K562 (cell line): ENCODE measurements at regions not wholly inside any gene's neighbourhood (a gene's known extent, or its start where the extent isn't known, plus 50 kb on each side); places are given as distances from the start of the nearest gene placed in this dataset.
A peak's percentile ranks its signal among the peaks of the same experiment; 100 is the strongest.

Experiments used
- ATAC-seq: fragments of 200-7000 bp; cut with Tn5 transposase; 3 replicates; pipeline ENCODE4 v1.9.1; 2020; ENCODE audit warnings: moderate library complexity
- BruUV-seq: library from RNA; stranded (reverse); fragments of 400-500 nt; replicated peaks from 2 replicates; lab custom pipeline; 2021; lab: Mats Ljungman, UMichigan
- CTCF ChIA-PET: fragments of 300-600 bp; formaldehyde crosslinking; extraction: SDS; loops from one replicate; lab custom pipeline; 2021; ENCODE audit warnings: low intra/inter-chr PET ratio; lab: Yijun Ruan, JAX
- POLR2A ChIA-PET: fragments of 300-600, 350-650 bp; sonication (Branson Sonifier 250); formaldehyde crosslinking; extraction: SDS; loops from one replicate; lab custom pipeline; 2021; ENCODE audit warnings: antibody characterized with exemption, inconsistent platforms; lab: Yijun Ruan, JAX
- DNase-seq, 4 experiments: peaks; one replicate each; pipeline versions ENCODE4 v3.0.0 to v3.0.0-alpha.2; 2011 to 2018; ENCODE audit warnings: low spot score in 3 of 4, mixed read lengths in 3 of 4; ENCODE audit errors: extremely low read depth in 1 of 4
- FAIRE-seq: peaks from 2 replicates; lab custom pipeline; 2011; peaks lifted over from hg19 to GRCh38; lab: Jason Lieb, UNC
- H2AFZ ChIP-seq: 2 replicates; pipeline ENCODE4 v1.6.0; 2011; ENCODE audit warnings: low read depth, low read length, control low read depth, inconsistent platforms
- H3K27ac ChIP-seq: fragments of 200-600 bp; 3 replicates; pipeline ENCODE4 v1.8.0; 2011; ENCODE audit warnings: low read depth, mild to moderate bottlenecking, control low read depth, inconsistent platforms, low read length, moderate library complexity, mixed read lengths; ENCODE audit errors: extremely low read depth
- H3K27me3 ChIP-seq, 2 experiments: fragments of 300-600 bp in 1 of 2; 2 replicates in 1 of 2; 3 replicates in 1 of 2; pipeline versions ENCODE4 v1.6.0 to v1.8.0; 2011; ENCODE audit warnings: inconsistent platforms in 2 of 2, low read length in 2 of 2, mild to moderate bottlenecking in 1 of 2, mixed read lengths in 1 of 2, moderate library complexity in 1 of 2; ENCODE audit not compliant: control insufficient read depth in 2 of 2, insufficient read depth in 2 of 2
- H3K36me3 ChIP-seq: fragments of 300-600 bp; 3 replicates; pipeline ENCODE4 v1.8.0; 2011; ENCODE audit warnings: mild to moderate bottlenecking, low read length, inconsistent platforms; ENCODE audit not compliant: control insufficient read depth, insufficient read depth
- H3K4me1 ChIP-seq, 2 experiments: fragments of 200-600 bp in 1 of 2; replicated peaks in 1 of 2; 2 replicates in 1 of 2; 3 replicates in 1 of 2; pipeline versions ENCODE4 v1.5.1 to v1.8.0; 2011; ENCODE audit warnings: inconsistent platforms in 2 of 2, low read length in 2 of 2, mild to moderate bottlenecking in 1 of 2, mixed read lengths in 1 of 2, moderate library complexity in 1 of 2; ENCODE audit not compliant: control insufficient read depth in 2 of 2, insufficient read depth in 2 of 2
- H3K4me2 ChIP-seq: 2 replicates; pipeline ENCODE4 v1.6.1; 2011; ENCODE audit warnings: low read length, control low read depth, inconsistent platforms, mixed read lengths; ENCODE audit not compliant: insufficient read depth
- H3K4me3 ChIP-seq: fragments of 200-600 bp; sonication (generic), shearing (Covaris generic); 2 replicates; pipeline ENCODE4 v1.5.1; 2016; ENCODE audit warnings: control low read depth, inconsistent platforms
- H3K79me2 ChIP-seq: fragments of 200-600 bp; 3 replicates; pipeline ENCODE4 v1.8.0; 2011; ENCODE audit warnings: low read length, inconsistent platforms; ENCODE audit not compliant: control insufficient read depth, insufficient read depth
- H3K9ac ChIP-seq, 2 experiments: 2 replicates each; pipeline versions ENCODE4 v1.6.0 to v1.6.1; 2011; ENCODE audit warnings: low read depth in 2 of 2, low read length in 2 of 2, control low read depth in 1 of 2, inconsistent platforms in 1 of 2, mild to moderate bottlenecking in 1 of 2, mixed read lengths in 1 of 2; ENCODE audit not compliant: insufficient read depth in 1 of 2
- H3K9me1 ChIP-seq: one replicate; pipeline ENCODE4 v1.6.0; 2011; ENCODE audit warnings: inconsistent platforms, mild to moderate bottlenecking, low read length, moderate library complexity; ENCODE audit not compliant: control insufficient read depth, insufficient read depth
- H3K9me3 ChIP-seq: replicated peaks from 2 replicates; pipeline ENCODE4 v1.5.1; 2011; ENCODE audit warnings: low read depth, low read length, inconsistent platforms; ENCODE audit not compliant: control insufficient read depth, insufficient read depth
- H4K20me1 ChIP-seq: replicated peaks from 2 replicates; pipeline ENCODE4 v1.6.1; 2011; ENCODE audit warnings: low read length, inconsistent platforms, mixed read lengths; ENCODE audit not compliant: control insufficient read depth, insufficient read depth
- HNRNPUL1 ChIP-seq: fragments of 200-400 bp; formaldehyde crosslinking; IDR thresholded peaks from 2 replicates; pipeline ENCODE4 v1.6.1; 2017; ENCODE audit warnings: low read length
- LEF1 ChIP-seq: fragments of 450-650 bp; IDR thresholded peaks from 2 replicates; pipeline ENCODE4 v1.6.1; 2016; ENCODE audit warnings: mild to moderate bottlenecking
- MAFG ChIP-seq: fragments of 450-650 bp; conservative IDR thresholded peaks from 2 replicates; pipeline ENCODE4 v1.6.1; 2016; ENCODE audit warnings: missing genetic modification characterization, missing compliant biosample characterization
- NONO ChIP-seq, 2 experiments: fragments of 200-400 bp in 1 of 2; fragments of 450-650 bp in 1 of 2; formaldehyde crosslinking in 1 of 2; IDR thresholded peaks; 2 replicates each; pipeline ENCODE4 v1.6.1; 2017; ENCODE audit warnings: low read depth in 2 of 2, mild to moderate bottlenecking in 2 of 2, moderate library complexity in 2 of 2, low read length in 1 of 2
- NRF1 ChIP-seq, 2 experiments: fragments of 450-650 bp; IDR thresholded peaks in 1 of 2; conservative IDR thresholded peaks in 1 of 2; 2 replicates each; pipeline ENCODE4 v1.6.1; 2014; ENCODE audit warnings: mild to moderate bottlenecking in 2 of 2
- ZNF316 ChIP-seq: fragments of 450-650 bp; IDR thresholded peaks from 2 replicates; pipeline ENCODE4 v1.6.1; 2016
- WGBS: fragments of 100-300 bp; shearing (Covaris generic); methylation state at CpG from one replicate; pipeline ENCODE4 v1.1.6; 2016; ENCODE audit warnings: low coverage, mixed read lengths; ENCODE audit not compliant: insufficient coverage; ENCODE audit errors: missing lambda C conversion rate; 5-methylcytosine and 5-hydroxymethylcytosine counted together
- in situ Hi-C: fragments of 300-500 bp; cut with MboI; formaldehyde crosslinking; loops from 4 replicates; pipeline ENCODE4 v1.15.0; 2018; ENCODE audit warnings: inconsistent platforms, mixed read lengths
- intact Hi-C: fragments of 100-400 bp; cut with micrococcal nuclease; formaldehyde crosslinking; loops from 2 replicates; pipeline ENCODE4 v1.14.2; 2022
- TF ChIP-seq, protein P1 (sequence below): fragments of 250-450 bp; sonication (Bioruptor Pico); IDR thresholded peaks from 2 replicates; pipeline ENCODE4 v1.4.0; 2020; ENCODE audit warnings: mild to moderate bottlenecking
- TF ChIP-seq, protein P2 (sequence below): fragments of 450-650 bp; IDR thresholded peaks from 2 replicates; pipeline ENCODE4 v1.7.0; 2016; ENCODE audit warnings: borderline replicate concordance
- TF ChIP-seq, protein P3 (sequence below): sonication (generic); formaldehyde crosslinking; IDR thresholded peaks from 2 replicates; pipeline ENCODE4 v1.8.1; 2023; ENCODE audit warnings: mild to moderate bottlenecking, missing genetic modification reagents, moderate library complexity
- TF ChIP-seq, protein P4 (sequence below): fragments of 450-650 bp; IDR thresholded peaks from 2 replicates; pipeline ENCODE4 v1.6.1; 2017; ENCODE audit warnings: antibody characterized with exemption

DNA sequence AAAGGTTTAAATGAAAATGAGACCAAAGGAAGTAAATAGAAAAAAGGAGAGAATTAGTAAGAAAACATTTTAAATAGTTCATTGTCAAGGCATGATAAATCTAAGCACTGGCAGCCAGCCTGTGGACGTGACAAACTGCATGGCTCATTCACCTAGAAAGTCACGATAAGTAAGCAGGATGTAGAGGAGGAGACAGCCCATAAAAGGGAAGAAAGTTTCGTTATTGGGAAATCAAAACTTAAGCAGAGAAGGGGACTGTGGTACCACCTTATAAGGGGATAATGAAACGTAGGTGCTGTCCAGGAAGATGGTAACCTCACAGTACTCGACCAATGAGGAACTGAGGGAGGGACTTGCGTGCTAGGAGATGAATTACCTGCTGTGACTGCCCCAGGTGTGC is 494.5 kb upstream of the GRAMD2B start (continued):
- TF ChIP-seq, protein P1, sequence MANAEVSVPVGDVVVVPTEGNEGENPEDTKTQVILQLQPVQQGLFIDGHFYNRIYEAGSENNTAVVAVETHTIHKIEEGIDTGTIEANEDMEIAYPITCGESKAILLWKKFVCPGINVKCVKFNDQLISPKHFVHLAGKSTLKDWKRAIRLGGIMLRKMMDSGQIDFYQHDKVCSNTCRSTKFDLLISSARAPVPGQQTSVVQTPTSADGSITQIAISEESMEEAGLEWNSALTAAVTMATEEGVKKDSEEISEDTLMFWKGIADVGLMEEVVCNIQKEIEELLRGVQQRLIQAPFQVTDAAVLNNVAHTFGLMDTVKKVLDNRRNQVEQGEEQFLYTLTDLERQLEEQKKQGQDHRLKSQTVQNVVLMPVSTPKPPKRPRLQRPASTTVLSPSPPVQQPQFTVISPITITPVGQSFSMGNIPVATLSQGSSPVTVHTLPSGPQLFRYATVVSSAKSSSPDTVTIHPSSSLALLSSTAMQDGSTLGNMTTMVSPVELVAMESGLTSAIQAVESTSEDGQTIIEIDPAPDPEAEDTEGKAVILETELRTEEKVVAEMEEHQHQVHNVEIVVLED (CRISPR knock-in tag): no peak
- TF ChIP-seq NONO (IDR thresholded peaks at IDR 0.05; ENCODE audit: low read depth in 2 of 2, low read length in 1 of 2): no peak
- no peak for TF ChIP-seq NRF1 (conservative IDR thresholded peaks at IDR 0.05 in 1 of 2, IDR thresholded peaks at IDR 0.05 in 1 of 2)
- TF ChIP-seq, protein P2, sequence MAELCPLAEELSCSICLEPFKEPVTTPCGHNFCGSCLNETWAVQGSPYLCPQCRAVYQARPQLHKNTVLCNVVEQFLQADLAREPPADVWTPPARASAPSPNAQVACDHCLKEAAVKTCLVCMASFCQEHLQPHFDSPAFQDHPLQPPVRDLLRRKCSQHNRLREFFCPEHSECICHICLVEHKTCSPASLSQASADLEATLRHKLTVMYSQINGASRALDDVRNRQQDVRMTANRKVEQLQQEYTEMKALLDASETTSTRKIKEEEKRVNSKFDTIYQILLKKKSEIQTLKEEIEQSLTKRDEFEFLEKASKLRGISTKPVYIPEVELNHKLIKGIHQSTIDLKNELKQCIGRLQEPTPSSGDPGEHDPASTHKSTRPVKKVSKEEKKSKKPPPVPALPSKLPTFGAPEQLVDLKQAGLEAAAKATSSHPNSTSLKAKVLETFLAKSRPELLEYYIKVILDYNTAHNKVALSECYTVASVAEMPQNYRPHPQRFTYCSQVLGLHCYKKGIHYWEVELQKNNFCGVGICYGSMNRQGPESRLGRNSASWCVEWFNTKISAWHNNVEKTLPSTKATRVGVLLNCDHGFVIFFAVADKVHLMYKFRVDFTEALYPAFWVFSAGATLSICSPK: no peak

DNA sequence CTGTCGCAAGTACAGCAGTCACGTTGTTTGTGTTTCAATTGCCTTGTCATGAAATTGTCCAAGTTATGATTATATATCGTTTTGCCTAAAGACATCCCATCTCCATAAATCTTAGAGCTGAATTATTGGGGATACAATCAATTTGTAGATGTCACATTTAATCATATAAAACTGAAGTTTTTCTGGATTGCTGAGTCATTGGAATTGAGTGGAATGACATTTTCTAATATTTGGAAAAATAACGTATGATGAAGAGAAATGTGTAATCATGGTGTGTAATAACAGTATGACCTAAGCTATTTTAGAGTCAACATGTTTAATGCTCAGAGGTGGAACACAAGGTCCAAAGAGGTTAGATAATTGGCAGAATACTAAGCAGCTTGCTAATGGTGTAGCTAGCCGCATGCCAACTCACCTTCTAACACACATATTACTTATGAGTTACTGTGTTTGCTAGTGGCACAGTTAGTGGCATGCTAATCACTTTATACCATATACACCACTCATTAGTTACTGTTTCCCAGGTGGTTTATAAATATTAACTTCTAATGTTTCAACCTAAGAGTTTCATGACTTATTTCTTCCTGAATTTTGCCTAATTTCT is 473.1 kb upstream of the GRAMD2B start:
- no peak for DNase-seq
- intact Hi-C loops (no loop called here), in situ Hi-C loops (no loop called here)
- WGBS: 3% methylated on average over 5 of the region's 5 CpGs
- Histone ChIP-seq H3K27me3 (no peaks in the 10 kb centered on the region), H3K4me3 (no peak overlapping the region), H3K4me2 (no peak overlapping the region), H3K9me1 (no peaks in the 10 kb centered on the region), H3K9me3 (no peaks in the 10 kb centered on the region), H3K79me2 (no peaks in the 10 kb centered on the region), H3K9ac (no peak overlapping the region), H3K36me3 (no peaks in the 10 kb centered on the region), H3K27ac (no peak overlapping the region), H3K4me1 (no peaks in the 10 kb centered on the region), H2AFZ (no peak overlapping the region), H4K20me1 (no peaks in the 10 kb centered on the region)
- BruUV-seq: no TSS peak
- no peak for FAIRE-seq
- ChIA-PET POLR2A (no interaction called here), CTCF (no interaction called here)
- TF ChIP-seq ZNF316 (peak; percentile 37; the same call in 1 of the 2 replicates), MAFG (tag) (0 out of 2 replicates have a peak, but pooled peaks have one; percentile 28), LEF1 (no peak), HNRNPUL1 (no peak)
- TF ChIP-seq, protein P3, sequence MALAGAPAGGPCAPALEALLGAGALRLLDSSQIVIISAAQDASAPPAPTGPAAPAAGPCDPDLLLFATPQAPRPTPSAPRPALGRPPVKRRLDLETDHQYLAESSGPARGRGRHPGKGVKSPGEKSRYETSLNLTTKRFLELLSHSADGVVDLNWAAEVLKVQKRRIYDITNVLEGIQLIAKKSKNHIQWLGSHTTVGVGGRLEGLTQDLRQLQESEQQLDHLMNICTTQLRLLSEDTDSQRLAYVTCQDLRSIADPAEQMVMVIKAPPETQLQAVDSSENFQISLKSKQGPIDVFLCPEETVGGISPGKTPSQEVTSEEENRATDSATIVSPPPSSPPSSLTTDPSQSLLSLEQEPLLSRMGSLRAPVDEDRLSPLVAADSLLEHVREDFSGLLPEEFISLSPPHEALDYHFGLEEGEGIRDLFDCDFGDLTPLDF: no peak
- TF ChIP-seq, protein P4, sequence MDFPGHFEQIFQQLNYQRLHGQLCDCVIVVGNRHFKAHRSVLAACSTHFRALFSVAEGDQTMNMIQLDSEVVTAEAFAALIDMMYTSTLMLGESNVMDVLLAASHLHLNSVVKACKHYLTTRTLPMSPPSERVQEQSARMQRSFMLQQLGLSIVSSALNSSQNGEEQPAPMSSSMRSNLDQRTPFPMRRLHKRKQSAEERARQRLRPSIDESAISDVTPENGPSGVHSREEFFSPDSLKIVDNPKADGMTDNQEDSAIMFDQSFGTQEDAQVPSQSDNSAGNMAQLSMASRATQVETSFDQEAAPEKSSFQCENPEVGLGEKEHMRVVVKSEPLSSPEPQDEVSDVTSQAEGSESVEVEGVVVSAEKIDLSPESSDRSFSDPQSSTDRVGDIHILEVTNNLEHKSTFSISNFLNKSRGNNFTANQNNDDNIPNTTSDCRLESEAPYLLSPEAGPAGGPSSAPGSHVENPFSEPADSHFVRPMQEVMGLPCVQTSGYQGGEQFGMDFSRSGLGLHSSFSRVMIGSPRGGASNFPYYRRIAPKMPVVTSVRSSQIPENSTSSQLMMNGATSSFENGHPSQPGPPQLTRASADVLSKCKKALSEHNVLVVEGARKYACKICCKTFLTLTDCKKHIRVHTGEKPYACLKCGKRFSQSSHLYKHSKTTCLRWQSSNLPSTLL: no peak
- no peak for ATAC-seq
